Inflammatory macrophage (primary cell): ENCODE measurements at regions not wholly inside any gene's neighbourhood (a gene's known extent, or its start where the extent isn't known, plus 50 kb on each side); places are given as distances from the start of the nearest gene placed in this dataset.
"Not testable (repeated sequence)": the region's sequence is repeated elsewhere in the genome, so short reads cannot be mapped to it uniquely, and the experiment has no call there.

Experiments
- DNase-seq, 2 donors: peaks; one replicate each; pipeline ENCODE4 v3.0.0-alpha.2; 2020 to 2022

DNA sequence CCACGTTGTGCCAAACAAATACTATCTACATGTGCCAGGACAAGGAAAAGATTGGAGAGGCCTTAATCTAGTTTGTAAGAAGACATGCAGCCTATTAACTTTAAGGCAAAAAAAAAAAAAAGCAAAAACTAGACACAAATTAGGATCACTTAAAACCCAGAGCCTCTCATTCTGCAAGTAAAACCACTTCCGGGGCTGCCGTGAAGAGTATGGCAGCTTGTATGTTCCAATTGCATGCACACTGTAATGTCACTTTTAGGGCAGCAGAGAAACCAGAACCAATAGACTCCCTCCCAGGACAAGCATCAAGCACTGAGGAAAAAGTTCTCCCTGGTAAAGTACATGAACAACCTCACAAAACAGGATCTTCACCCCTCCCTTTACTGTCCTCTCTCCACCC lies 70.6 kb downstream of the RSL24D1 start:
- no peak for DNase-seq

DNA sequence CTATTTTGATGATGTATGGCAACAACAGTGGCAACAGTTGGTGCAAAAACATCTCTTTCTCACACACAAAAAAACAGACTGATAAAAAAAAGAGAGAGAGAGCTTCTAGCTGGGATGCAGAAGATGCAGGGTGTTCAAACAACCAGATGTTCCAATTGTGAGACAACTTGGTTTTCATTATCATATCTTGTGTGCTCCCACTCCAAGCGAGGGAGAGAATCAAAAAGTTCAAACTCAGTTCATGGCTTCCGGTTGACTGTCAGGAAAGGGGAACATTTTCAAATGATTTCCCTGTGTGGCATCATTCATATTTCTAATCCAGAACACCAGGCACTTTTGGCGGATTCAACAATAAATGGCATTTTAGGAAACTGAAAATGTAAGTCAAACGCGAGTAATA lies 72.1 kb downstream of the RSL24D1 start:
- no peak for DNase-seq

DNA sequence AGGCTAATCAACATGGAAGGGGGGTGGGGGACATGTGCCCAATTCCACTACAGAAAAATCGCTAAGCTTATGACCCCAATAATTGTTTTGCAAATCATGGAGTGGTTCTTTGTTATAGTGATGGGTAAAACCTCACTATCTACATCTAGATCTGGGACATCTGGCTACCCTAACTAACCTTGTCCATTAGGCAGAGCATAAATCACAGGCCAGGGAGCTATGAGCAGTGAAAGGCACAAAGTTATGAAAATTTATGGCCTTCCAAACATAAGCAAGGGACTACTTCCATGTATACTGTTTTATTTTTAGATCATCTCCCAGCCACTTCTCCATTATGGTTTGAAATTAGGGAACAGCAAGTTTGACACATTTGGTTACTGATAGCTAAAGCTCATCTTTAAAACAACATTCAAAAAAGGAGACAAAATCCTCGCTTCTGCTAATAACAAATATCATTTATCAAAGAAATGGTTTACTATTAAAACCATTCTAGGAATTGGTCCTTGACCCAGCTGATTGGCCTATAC lies 78.3 kb downstream of the RSL24D1 start:
- DNase-seq, result peak; percentile 43 to 45

DNA sequence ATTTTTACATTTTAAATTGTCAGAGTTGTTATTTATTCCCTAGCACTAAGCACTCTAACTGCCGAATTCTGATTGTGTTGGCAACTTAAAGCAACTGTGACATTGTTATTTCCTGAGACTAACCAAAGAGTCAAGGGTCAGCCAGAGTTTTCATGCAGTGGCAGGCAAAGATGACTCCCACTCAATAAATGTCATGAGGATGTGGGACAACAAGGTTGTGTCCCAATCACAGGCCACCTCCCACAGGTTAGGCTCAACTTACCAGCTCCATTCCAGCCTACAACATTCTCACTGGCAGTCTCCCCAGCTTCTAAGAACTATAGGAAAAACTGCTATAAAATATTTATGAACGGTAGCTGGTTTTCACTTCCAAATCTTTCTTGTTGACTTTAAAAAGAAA lies 80.1 kb downstream of the RSL24D1 start:
- DNase-seq, result peak; percentile 57 to 83

DNA sequence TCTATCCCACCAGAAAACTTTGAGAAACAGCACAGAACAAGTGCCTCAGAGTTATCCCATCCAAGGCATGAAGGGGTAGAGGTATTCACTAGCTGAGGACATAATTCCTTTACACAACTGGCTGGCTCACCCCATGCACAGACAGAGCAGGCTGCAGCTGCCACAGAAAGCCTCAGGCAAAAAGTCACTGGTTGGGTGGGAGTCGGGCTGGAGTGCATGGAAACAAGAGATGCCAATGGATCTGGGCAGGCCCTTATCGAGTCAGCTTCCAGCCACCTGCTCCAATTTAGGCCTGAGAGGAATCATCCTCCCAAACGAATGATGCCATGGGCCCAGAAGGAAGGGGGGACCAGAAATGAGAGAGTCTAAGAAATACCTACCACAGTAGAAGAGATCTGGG lies 83.0 kb downstream of the RSL24D1 start:
- DNase-seq, result no peak

DNA sequence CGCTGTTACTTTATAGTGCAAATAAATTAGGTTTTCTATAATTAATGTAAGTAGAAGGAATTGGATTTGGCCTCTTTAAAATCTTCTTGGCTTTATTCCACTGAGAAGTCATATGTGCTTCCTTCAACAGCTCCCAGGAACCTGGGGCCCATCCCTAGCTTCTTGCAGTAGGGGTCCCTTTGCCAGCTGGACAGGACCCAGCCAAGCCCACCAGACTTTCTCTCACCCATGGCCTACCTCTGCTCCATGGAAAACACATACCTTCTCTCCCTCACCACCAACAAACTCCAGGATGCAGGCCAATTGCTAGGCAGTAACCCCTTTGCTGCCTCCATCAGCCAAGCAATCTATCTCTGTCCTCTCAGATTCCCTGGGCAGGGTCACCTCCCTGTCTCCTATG lies 84.0 kb downstream of the RSL24D1 start:
- DNase-seq, result no peak

DNA sequence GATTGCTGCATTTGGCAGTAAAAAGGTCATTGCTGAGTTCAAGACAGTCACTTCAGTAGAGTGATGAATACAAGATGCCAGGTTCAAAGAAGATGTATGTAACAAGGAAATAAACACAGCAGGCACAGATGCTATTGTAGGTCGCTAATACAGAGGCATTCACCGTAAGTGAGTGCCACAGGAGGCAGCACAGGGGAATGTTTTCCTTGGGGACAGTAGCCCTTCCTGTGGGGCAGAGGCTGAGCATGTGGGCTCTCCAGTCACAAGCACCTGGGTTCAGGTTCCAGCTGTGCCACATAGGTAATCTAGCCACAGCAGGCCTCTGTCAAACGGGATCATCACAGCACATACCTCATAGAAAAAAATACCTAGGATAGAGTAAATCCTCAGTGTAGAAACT lies 86.3 kb downstream of the RSL24D1 start:
- no peak for DNase-seq

DNA sequence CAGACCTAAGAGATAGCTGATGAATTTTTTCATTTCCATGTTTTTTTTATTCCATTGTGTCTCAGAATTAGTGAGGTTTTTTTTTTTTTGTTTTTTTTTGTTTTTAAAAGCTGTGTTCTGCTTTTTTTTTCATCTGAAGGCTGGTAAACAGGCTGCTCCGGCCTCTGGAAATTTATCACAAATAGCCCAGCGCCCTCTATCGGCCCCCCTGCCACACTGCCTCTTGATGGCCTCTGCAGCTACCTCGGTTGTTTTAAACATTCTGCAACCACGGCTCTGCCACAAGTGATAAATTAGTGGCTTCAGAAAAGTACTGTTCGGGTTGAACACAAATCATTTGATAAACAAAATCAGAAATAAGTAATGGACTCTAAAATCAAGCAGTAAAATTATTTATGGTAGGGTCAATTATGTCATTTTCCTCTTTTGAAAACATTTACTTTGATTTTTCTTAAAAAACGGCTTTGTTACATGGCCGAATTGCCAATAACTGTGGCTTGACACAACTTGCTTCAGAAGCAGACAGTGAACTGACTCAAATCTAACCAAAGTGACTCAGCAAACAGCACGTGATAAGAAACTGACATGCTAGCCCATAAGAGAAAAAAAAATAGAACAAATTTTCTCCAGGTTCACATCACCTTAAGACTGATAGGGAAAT lies 87.8 kb downstream of the RSL24D1 start:
- peak; percentile 77 to 83 for DNase-seq

DNA sequence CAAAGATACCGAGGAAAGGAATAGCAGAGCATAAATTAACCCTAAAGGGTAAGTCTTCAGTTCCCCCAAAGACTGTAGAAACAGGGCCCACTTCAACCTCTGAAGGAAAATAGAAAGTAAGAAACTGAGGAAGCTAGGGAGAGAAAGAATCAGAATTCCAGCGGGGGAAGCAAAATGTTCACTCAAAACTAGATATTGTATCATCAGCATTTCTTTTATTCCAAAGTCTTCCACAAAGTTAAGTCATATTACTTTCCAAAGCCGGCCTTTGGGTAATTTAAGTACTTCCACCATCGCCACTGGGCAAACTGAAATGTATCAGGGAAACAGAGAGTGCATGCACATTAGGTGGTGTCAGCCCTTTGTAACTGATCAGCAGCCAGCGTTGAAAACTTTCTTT lies 88.3 kb downstream of the RSL24D1 start:
- peak in 1 of 2 donors; percentile 2 for DNase-seq

DNA sequence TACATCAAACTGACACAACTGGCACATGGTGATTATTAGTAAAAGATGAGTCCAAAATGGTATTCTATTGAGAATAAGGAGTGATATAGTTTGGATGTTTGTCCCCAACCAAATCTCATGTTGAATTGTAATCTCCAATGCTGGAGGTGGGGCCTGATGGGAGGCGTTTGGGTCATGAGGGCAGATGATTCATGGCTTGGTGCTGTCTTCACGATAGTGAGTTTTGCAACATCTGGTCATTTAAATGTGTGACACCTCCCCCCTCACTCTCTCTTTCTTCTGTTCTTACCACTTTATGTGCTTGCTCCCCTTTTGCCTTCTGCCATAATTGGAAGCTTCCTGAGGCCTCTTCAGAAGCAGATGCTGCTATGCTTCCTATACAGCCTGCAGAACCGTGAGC lies 90.6 kb downstream of the RSL24D1 start:
- DNase-seq, result peak in 1 of 2 donors; percentile 12

DNA sequence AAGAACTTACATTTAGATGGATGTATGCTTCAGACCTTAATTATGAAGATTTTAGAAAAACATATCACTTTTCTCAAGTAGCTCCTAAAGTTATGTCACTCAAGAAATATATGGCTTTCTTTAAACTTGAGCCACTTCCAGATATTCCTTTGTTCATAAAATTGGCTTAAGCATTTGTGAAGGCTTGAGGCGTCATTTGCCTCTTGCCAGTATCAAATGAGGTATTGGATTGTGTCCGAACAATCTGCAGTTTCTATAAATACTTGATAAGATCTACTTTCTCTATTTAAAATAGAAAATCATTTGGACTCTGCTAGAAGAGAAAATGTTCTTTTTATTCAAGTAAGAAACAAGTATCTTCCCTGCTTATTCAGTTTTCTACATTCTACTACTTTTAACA lies 102.6 kb downstream of the RSL24D1 start:
- DNase-seq, result no peak

DNA sequence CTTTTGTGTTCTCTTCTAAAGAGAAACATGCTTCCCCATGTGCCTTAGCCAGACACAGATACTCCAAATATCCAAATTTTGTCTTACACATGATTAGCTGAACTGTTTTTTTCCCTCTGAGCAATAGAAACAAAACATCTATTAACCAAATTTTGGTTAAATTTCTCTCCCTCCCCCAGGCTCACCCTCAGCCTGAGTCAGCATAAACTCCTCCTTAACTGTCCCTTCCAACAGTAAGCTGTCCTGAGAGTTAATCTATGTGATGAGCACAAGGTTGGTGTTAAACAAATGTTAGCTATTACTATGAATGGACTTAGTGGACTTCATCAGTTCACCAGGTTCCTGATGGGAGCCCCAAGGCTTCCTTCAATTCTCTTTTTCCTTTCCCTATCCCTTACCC lies 108.5 kb downstream of the RSL24D1 start:
- DNase-seq, result no peak

DNA sequence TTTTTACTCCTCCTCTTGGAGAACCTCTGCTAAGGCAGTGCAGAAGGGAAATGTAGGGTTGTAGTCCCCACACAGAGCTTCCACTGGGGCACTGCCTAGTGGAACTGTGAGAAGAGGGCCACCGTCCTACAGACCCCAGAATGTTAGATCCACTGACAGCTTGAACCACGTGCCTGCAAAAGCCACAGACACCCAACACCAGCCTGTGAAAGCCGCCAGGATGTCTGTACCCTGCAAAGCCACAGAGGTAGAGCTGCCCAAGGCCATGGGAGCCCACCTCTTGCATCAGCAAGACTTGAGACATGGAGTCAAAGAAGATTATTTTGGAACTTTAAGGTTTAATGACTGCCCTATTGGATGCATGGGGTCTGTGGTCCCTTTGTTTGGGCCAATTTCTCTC lies 112.1 kb downstream of the RSL24D1 start:
- DNase-seq, result no peak

DNA sequence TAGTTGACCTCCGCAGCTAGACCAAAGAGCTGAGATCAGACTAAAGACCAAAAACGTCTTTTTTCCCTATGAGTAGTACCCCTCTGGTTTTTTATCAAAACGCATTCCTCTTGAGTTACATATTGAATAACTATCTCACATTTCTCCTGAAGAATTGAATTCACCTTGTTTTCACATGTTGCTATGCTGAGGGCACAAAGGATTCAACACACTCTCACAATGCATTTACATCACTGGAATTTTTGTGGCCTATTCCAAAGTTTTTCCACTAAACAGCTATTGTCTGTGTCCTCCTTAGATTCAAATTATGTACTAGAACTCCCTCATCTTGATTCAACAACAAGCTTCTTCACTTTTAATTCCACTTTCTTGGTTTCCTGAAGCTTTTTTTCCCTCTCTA lies 112.5 kb downstream of the RSL24D1 start:
- DNase-seq, result no peak

DNA sequence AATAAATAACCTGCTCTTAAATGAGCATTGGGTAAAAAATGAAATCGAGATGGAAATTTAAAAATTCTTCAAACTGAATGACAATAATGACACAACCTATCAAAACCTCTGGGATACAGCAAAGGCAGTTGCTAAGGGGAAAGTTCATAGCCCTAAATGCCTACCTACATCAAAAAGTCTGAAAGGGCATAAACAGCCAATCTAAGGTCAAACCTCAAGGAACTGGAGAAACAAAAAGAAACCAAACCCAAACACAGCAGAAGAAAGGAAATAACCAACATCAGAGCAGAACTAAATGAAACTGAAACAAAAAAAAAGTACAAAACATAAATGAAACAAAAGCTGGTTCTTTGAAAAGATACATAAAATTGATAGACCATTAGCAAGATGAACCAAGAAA lies 119.7 kb downstream of the RSL24D1 start:
- DNase-seq, result not testable (repeated sequence)

DNA sequence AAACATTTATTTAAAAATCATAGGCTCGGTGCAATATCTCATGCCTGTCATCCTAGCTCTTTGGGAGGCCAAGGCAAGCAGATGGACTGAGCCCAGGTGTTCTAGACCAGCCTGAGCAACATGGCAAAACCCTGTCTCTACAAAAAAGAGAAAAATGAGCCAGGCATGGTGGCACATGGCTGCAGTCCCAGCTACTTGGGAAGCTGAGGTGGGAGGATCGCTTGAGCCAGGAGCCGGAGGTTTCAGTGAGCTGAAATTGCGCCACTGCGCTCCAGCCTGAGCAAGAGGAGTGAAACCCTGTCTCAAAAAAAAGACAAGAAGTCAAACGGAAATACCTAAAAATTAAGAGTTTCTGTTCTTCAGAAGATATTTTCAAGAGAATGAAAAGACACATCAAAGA lies 122.3 kb downstream of the RSL24D1 start:
- DNase-seq, result no peak

DNA sequence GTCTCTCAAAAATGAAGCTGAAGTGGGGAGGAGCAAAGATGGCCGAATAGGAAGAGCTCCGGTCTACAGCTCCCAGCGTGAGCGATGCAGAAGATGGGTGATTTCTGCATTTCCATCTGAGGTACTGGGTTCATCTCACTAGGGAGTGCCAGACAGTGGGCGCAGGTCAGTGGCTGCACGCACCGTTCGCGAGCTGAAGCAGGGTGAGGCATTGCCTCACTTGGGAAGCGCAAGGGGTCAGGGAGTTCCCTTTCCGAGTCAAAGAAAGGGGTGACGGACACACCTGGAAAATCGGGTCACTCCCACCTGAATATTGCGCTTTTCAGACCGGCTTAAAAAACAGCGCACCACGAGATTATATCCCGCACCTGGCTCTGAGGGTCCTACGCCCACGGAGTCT lies 132.8 kb downstream of the RSL24D1 start:
- not testable (repeated sequence) for DNase-seq

DNA sequence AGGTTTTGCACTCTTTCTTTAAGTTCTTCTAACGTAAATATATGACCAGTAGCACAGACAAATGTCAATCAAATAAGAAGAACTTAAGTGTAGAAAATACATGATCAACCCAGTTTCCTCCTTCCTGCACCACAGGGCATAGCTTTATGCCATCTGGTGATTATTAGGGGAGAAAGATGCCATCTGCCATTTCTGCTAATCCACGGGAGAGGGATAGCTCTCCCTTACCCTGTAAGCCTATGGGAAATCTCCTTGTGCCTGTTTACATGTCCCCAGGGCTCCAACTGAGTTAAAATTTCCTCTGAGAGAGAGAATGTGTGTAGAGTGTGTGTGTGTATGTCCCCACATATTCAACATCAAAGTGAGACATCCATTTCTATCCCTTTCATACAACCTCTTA lies 135.9 kb downstream of the RSL24D1 start:
- DNase-seq, result no peak

DNA sequence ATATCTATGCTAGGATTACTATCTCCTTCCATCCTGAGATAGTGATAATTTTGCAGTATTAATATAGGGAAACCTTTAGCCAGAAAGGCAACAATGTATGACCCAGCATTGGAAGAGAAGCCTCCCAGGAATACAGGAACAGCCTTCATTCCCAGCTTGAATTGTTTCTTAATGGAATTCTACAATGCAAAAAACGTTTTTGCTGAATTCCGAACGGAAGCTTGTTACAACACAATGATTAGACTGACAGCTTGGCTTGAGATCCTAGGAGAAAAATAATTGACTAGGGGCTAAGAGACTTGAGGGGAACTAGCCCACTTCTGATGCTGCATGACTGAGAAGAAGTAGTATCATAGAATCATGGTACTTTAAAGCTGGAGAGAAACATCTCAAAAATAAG lies 140.2 kb downstream of the RSL24D1 start:
- no peak for DNase-seq

DNA sequence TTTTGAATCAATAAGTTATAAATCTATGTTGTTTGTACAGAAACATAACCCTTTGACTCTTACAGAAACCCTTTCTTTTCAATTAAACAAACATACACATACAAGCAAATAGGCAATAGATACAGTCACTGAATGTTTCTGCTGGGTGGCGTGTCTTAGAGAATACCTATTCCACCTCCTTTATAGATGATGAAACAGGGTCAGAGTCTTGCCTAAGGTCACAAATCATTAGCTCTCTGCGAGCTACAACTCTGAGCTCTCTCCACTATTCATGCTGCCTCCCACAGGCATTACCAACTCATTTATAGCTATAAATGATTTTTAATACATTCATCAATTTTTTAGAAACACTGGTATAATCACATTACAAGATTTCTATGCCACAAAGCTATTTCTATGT lies 152.6 kb downstream of the RSL24D1 start:
- DNase-seq, result no peak

DNA sequence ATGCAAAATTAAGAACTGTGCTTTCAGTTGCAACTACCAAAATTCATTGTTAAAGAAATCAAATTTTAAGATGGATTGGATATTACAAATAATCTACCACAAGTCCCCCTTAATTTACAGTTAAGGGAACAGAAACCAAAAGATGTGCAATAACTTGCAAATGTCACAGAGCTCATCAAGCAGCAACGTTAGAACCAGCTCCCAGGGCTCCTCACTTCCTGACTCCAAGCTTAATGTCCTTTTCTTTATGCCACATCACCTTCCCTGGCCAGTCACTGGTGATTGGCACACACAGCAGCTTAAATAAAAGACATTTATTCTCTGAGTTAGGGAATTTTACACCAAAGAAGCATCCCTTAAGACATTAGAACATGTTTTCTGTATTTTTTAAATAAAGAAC lies 159.7 kb downstream of the RSL24D1 start:
- DNase-seq, result peak; percentile 19 to 31

DNA sequence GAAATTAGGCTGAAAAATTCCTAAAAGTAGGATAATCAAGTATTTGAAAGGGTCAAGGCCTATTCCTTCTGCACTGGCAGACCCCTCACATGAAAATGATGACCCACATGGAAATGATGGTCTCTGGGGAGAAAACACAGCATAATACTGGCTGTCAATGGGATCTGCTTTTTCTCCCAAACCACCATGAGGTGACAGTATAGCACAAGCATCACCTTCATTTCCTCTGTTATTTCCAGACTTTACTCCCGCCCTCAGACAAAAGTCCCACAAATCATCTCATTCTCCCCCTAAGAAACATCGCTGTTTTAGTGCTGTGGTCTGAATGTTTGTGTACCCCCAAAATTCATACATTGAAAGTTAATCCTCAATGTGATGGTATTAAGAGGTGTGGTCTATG lies 161.0 kb downstream of the RSL24D1 start:
- DNase-seq, result no peak

DNA sequence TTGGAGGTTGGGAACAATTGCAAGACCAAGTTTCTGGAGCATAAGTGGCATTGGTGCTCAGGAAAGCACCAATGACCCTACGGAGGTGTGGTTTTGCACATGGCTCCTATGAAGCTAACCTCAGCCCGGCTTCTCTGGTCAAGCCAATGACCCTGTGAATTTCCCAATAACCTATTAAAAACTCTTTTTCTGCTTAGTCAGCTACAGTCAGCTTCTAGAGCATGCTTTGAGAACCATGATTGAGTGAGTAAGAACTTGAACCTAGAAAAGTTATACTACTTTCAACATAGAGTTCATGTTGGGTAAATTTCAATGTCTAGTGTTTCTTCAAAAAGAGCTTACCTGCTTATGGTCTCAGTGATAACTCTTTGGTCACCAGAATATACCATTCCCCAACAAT lies 163.2 kb downstream of the RSL24D1 start:
- no peak for DNase-seq

DNA sequence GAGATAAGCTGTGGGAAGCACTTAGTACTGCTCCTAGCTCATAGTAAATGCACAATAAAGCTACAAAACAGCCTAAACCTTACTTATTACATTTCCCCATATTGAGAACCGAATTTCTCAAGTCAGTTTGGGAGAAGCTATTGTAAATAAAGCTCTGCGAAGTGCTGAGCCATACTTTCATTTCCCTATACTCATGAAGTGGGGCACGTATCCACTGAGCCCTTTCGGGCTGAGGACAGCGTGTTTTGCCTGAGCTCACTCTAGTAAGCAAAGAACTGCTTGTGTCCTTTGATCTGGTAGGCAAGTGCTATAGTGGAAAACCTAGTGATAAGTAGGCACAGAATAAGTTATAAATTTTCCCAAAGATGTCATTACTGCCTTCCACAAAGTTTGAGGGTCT lies 165.0 kb downstream of the RSL24D1 start:
- DNase-seq, result peak; percentile 59 to 75

DNA sequence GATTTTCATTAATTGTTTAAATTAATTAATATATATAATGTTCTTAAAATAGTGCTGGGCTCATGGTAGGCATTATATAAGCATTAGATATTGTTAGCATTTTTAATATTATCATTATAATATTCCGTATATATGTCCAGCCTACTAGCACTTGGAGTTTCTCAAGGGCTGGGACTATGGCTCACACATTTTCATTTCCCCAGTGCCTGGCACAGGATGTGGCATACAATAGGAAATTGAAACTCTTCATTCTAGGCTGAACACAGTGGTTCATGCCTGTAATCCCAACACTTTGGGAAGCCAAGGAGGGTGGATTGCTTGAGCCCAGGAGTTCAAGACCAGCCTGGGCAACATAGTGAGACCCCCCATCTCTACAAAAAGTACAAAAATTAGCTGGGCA lies 170.4 kb downstream of the RSL24D1 start:
- DNase-seq, result no peak
